SK-N-MC (cell line): ENCODE measurements at regions not wholly inside any gene's neighbourhood (a gene's known extent, or its start where the extent isn't known, plus 50 kb on each side); places are given as distances from the start of the nearest gene placed in this dataset.

ENCODE experiments used
- EZH2 ChIP-seq: fragments of 200-600 bp; sonication (generic); IDR thresholded peaks from one replicate; pipeline ENCODE4 v1.6.1; 2017; ENCODE audit warnings: antibody characterized with exemption
- POLR2AphosphoS5 ChIP-seq: IDR thresholded peaks from 2 replicates; pipeline ENCODE4 v1.6.1; 2012; ENCODE audit warnings: mild to moderate bottlenecking, low read depth, low read length, borderline replicate concordance

- TF ChIP-seq EZH2: no peak
- no peak for TF ChIP-seq POLR2AphosphoS5
These were observed 727.6 kb downstream of the PTPRU start for GRCh38 chr1:29963946-29964345.
